Calu3 (cell line): ENCODE measurements at regions not wholly inside any gene's neighbourhood (a gene's known extent, or its start where the extent isn't known, plus 50 kb on each side); places are given as distances from the start of the nearest gene placed in this dataset.

Source experiments
- BruUV-seq: library from RNA; stranded (reverse); fragments of 400-500 nt; replicated peaks from 2 replicates; lab custom pipeline; 2021; lab: Mats Ljungman, UMichigan
- CTCF ChIA-PET: fragments of 300-600 bp; sonication (Branson Sonifier 250); formaldehyde crosslinking; loops from one replicate; lab custom pipeline; 2022; ENCODE audit warnings: antibody characterized with exemption; lab: Charles Lee
- DNase-seq: peaks from one replicate; pipeline ENCODE4 v3.0.0; 2022
- H3K27ac Mint-ChIP-seq: one replicate; pipeline ENCODE4 v1.8.0; 2022; ENCODE audit warnings: mixed read lengths; ENCODE audit not compliant: unreplicated experiment
- H3K27me3 Mint-ChIP-seq: one replicate; pipeline ENCODE4 v1.8.0; 2022; ENCODE audit warnings: mixed read lengths; ENCODE audit not compliant: unreplicated experiment
- H3K36me3 Mint-ChIP-seq: one replicate; pipeline ENCODE4 v1.8.0; 2022; ENCODE audit warnings: mild to moderate bottlenecking, moderate library complexity, mixed read lengths; ENCODE audit not compliant: insufficient read depth, unreplicated experiment
- H3K4me1 Mint-ChIP-seq: one replicate; pipeline ENCODE4 v1.8.0; 2022; ENCODE audit warnings: mild to moderate bottlenecking, low read depth, mixed read lengths; ENCODE audit not compliant: unreplicated experiment
- H3K4me3 Mint-ChIP-seq: one replicate; pipeline ENCODE4 v1.8.0; 2022; ENCODE audit warnings: mild to moderate bottlenecking, low read depth, moderate library complexity, mixed read lengths; ENCODE audit not compliant: unreplicated experiment
- H3K9me3 Mint-ChIP-seq: one replicate; pipeline ENCODE4 v1.8.0; 2022; ENCODE audit warnings: low read depth, mixed read lengths; ENCODE audit not compliant: unreplicated experiment
- intact Hi-C: fragments of 100-400 bp; cut with micrococcal nuclease; formaldehyde crosslinking; loops from one replicate; pipeline ENCODE4 v1.10.0; 2022; ENCODE audit not compliant: unreplicated experiment
- TF ChIP-seq, protein P1 (sequence below): fragments of 200-600 bp; IDR thresholded peaks from one replicate; pipeline ENCODE4 v1.8.0; 2022; ENCODE audit warnings: antibody characterized with exemption; ENCODE audit not compliant: unreplicated experiment

DNA sequence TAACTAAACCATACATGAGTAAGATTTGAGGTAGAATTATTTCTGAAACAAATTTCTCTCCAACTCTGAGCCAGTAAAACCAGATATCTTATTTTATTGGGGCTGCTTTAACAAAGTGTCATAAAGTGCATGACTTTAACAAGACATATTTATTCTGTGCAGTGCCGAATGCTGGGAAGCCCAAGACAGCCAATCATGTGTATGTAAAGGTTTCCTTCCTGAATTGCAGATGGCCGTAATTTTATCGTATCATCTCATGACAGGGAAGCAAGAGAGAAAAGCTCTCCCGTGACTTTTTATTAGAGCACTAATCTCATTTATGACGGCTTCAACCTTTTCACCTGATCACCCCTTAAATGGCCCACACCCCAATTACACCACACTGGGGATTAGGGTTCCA lies 777.9 kb downstream of the TMEM121 start:
- intact Hi-C loops: no loop called here
- Mint-ChIP-seq H3K4me3 (no peak overlapping the region), H3K27me3 (peaks cover 11% of the 10 kb centered on the region), H3K9me3 (no peaks in the 10 kb centered on the region), H3K27ac (no peak overlapping the region), H3K4me1 (no peaks in the 10 kb centered on the region), H3K36me3 (no peaks in the 10 kb centered on the region)
- BruUV-seq: no TSS peak
- CTCF ChIA-PET: no interaction called here
- DNase-seq: no peak
- TF ChIP-seq, protein P1, sequence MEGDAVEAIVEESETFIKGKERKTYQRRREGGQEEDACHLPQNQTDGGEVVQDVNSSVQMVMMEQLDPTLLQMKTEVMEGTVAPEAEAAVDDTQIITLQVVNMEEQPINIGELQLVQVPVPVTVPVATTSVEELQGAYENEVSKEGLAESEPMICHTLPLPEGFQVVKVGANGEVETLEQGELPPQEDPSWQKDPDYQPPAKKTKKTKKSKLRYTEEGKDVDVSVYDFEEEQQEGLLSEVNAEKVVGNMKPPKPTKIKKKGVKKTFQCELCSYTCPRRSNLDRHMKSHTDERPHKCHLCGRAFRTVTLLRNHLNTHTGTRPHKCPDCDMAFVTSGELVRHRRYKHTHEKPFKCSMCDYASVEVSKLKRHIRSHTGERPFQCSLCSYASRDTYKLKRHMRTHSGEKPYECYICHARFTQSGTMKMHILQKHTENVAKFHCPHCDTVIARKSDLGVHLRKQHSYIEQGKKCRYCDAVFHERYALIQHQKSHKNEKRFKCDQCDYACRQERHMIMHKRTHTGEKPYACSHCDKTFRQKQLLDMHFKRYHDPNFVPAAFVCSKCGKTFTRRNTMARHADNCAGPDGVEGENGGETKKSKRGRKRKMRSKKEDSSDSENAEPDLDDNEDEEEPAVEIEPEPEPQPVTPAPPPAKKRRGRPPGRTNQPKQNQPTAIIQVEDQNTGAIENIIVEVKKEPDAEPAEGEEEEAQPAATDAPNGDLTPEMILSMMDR: no peak

DNA sequence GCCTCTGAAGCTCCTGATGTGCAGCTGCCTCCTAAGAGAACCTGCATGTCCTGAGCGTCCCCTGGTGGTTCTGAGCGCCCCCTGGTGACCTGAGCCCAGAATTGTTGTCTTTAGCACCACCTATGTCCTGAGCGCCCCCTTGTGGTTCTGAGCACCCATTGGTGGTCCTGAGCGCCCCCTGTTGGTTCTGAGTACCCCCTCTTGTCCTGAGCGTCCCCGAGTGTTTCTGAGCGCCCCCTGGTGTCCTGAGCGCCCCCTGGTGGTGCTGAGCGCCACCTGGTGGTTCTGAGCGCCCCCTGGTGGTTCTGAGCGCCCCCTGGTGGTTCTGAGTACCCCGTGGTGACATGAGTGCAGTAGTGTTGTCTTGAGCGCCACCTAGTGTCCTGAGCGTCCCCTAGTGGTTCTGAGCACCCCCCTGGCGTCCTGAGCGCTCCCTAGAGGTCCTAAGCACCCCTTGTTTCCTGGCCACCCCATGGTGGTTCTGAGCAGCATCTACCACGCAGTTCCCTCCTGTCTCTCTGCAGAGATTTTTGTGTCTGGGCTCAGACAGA lies 782.5 kb downstream of the TMEM121 start:
- no TSS peak for BruUV-seq
- TF ChIP-seq, protein P1: peak; percentile 58
- Mint-ChIP-seq H3K4me3 (no peak overlapping the region), H3K9me3 (no peaks in the 10 kb centered on the region), H3K4me1 (no peaks in the 10 kb centered on the region), H3K27me3 (peaks cover 2% of the 10 kb centered on the region), H3K36me3 (no peaks in the 10 kb centered on the region), H3K27ac (no peak overlapping the region)
- DNase-seq: peak; percentile 28
- intact Hi-C loops: no loop called here
- CTCF ChIA-PET: interaction anchor here (0.8 kb wide), 1 partner anchor 162 kb away, joined by 3 read pairs; no protein-coding TSS in a partner anchor

DNA sequence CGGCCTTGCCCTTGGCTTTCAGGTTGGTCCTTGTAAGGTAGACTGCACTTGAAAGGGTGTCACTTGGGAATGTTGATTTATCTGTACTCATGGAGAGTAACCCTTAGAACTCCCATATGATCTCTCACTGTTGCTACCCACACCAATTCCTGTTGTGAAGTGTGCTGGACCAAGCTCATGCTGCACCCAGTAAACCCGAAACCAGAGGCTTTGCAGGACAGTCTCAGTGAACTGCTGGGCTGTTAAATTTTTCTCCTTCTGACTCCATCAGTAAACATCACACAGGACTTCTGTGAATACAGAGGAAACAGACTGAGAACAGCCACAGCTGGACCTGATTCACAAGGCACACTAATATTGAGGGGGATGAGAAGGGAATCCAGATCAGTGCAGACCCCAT lies 783.0 kb downstream of the TMEM121 start:
- no peak for DNase-seq
- intact Hi-C loops: no loop called here
- no peaks in the 10 kb centered on the region for H3K36me3 Mint-ChIP-seq
- H3K9me3 Mint-ChIP-seq: no peaks in the 10 kb centered on the region
- no TSS peak for BruUV-seq
- CTCF ChIA-PET: no interaction called here
- no peak overlapping the region for H3K4me3 Mint-ChIP-seq
- no peaks in the 10 kb centered on the region for H3K4me1 Mint-ChIP-seq
- no peak overlapping the region for H3K27ac Mint-ChIP-seq
- TF ChIP-seq, protein P1: no peak
- peaks cover 7% of the 10 kb centered on the region for H3K27me3 Mint-ChIP-seq

DNA sequence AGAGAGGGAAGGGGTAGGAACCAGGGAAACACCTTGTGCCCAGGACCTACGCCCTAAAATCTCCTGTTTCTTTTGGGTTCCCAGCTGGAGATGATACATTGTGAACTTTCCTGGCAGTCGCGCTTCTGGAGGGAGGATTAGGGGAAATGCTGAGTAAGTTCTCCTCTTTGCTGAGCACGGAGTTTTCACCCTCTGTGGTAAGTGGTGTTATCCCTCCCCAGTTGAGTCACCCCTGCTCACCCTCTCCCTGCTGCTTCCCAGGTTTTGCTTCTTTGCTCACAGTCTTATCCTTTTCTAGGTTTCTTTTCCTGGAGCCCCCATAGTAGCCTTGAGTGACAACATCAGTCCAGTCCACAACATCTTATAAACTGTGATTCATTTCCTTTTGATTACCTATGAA lies 789.1 kb downstream of the TMEM121 start:
- no peaks in the 10 kb centered on the region for H3K9me3 Mint-ChIP-seq
- CTCF ChIA-PET: no interaction called here
- no peaks in the 10 kb centered on the region for H3K4me1 Mint-ChIP-seq
- intact Hi-C loops: no loop called here
- TF ChIP-seq, protein P1: no peak
- H3K27ac Mint-ChIP-seq: no peak overlapping the region
- peaks cover 11% of the 10 kb centered on the region for H3K27me3 Mint-ChIP-seq
- DNase-seq: no peak
- no peak overlapping the region for H3K4me3 Mint-ChIP-seq
- no peaks in the 10 kb centered on the region for H3K36me3 Mint-ChIP-seq
- no TSS peak for BruUV-seq
